H1 (cell line): ENCODE measurements at regions not wholly inside any gene's neighbourhood (a gene's known extent, or its start where the extent isn't known, plus 50 kb on each side); places are given as distances from the start of the nearest gene placed in this dataset.

Experiments
- CTCF ChIA-PET: fragments of 300-600 bp; sonication (Branson Sonifier 250); formaldehyde crosslinking; loops from one replicate; lab custom pipeline; 2021; ENCODE audit not compliant: partially characterized antibody; lab: Charles Lee
- POLR2A ChIA-PET: fragments of 300-600 bp; sonication (Branson Sonifier 250); formaldehyde crosslinking; loops from one replicate; lab custom pipeline; 2021; ENCODE audit warnings: inconsistent platforms; ENCODE audit not compliant: partially characterized antibody; lab: Charles Lee
- DNase-seq, 2 experiments: peaks; one replicate each; pipeline versions ENCODE4 v3.0.0 to v3.0.0-alpha.2; 2010 to 2022; ENCODE audit warnings: low spot score in 2 of 2, low read depth in 1 of 2, mixed read lengths in 1 of 2
- FAIRE-seq: peaks from 2 replicates; lab custom pipeline; 2011; peaks lifted over from hg19 to GRCh38; lab: Jason Lieb, UNC
- H2AFZ ChIP-seq: 2 replicates; pipeline ENCODE4 v1.8.1; 2012; ENCODE audit warnings: low read length, inconsistent platforms
- H2AK5ac ChIP-seq: 2 replicates; pipeline ENCODE4 v1.6.1; 2013; ENCODE audit warnings: low read depth, low read length
- H2BK120ac ChIP-seq: replicated peaks from 2 replicates; pipeline ENCODE3; 2013; ENCODE audit warnings: low read depth, low read length, inconsistent platforms
- H2BK12ac ChIP-seq: 2 replicates; pipeline ENCODE4 v1.6.1; 2013; ENCODE audit warnings: low read depth, low read length
- H2BK15ac ChIP-seq: 2 replicates; pipeline ENCODE4 v1.6.1; 2013; ENCODE audit warnings: low read length
- H2BK20ac ChIP-seq: 2 replicates; pipeline ENCODE4 v1.6.1; 2013; ENCODE audit warnings: low read length
- H2BK5ac ChIP-seq: 2 replicates; pipeline ENCODE4 v1.6.1; 2013; ENCODE audit warnings: low read depth, low read length
- H3K14ac ChIP-seq: 2 replicates; pipeline ENCODE4 v1.6.1; 2013; ENCODE audit warnings: inconsistent platforms; ENCODE audit not compliant: insufficient read length
- H3K18ac ChIP-seq: 2 replicates; pipeline ENCODE4 v1.6.1; 2013; ENCODE audit warnings: low read length; ENCODE audit errors: extremely low read depth
- H3K23ac ChIP-seq: 2 replicates; pipeline ENCODE4 v1.6.1; 2013; ENCODE audit warnings: inconsistent platforms; ENCODE audit not compliant: insufficient read length
- H3K23me2 ChIP-seq: 2 replicates; pipeline ENCODE4 v1.6.1; 2013; ENCODE audit warnings: low read depth, low read length
- H3K27ac ChIP-seq: 2 replicates; pipeline ENCODE4 v1.6.1; 2011; ENCODE audit warnings: low read depth, low read length, inconsistent platforms
- H3K27me3 ChIP-seq, 4 experiments: replicated peaks in 1 of 4; 1 replicate in 1 of 4; 2 replicates in 3 of 4; pipeline versions ENCODE4 v1.6.1 to v1.8.1; 2011 to 2013; ENCODE audit warnings: low read length in 3 of 4, mild to moderate bottlenecking in 3 of 4, inconsistent platforms in 2 of 4, mixed read lengths in 2 of 4, moderate library complexity in 1 of 4; ENCODE audit not compliant: control insufficient read depth in 3 of 4, insufficient read depth in 3 of 4; ENCODE audit errors: extremely low read depth in 1 of 4
- H3K36me3 ChIP-seq, 4 experiments: 2 replicates each; pipeline versions ENCODE4 v1.6.1 to v1.8.1; 2011 to 2013; ENCODE audit warnings: mild to moderate bottlenecking in 4 of 4, low read length in 3 of 4, moderate library complexity in 2 of 4, control low read depth in 1 of 4, inconsistent platforms in 1 of 4; ENCODE audit not compliant: insufficient read depth in 4 of 4, control insufficient read depth in 2 of 4
- H3K4ac ChIP-seq: replicated peaks from 2 replicates; pipeline ENCODE3; 2013; ENCODE audit warnings: low read length, low read depth, mixed read lengths, inconsistent platforms; ENCODE audit not compliant: insufficient read length
- H3K4me1 ChIP-seq, 4 experiments: replicated peaks in 1 of 4; 1 replicate in 1 of 4; 2 replicates in 3 of 4; pipeline versions ENCODE4 v1.6.1 to v1.8.1; 2011 to 2013; ENCODE audit warnings: low read length in 3 of 4, inconsistent platforms in 2 of 4, mixed read lengths in 1 of 4; ENCODE audit not compliant: insufficient read depth in 4 of 4, control insufficient read depth in 3 of 4
- H3K4me2 ChIP-seq, 2 experiments: 2 replicates each; pipeline versions ENCODE4 v1.6.1 to v1.8.1; 2011 to 2013; ENCODE audit warnings: low read depth in 2 of 2, low read length in 2 of 2, control low read depth in 1 of 2, inconsistent platforms in 1 of 2, mild to moderate bottlenecking in 1 of 2; ENCODE audit not compliant: insufficient read depth in 1 of 2
- H3K4me3 ChIP-seq, 4 experiments: fragments of 200-600, 300-600 bp in 1 of 4; sonication (generic), shearing (Covaris generic), sonication (Bioruptor Twin) in 1 of 4; 2 replicates each; pipeline versions ENCODE4 v1.5.1 to v1.8.1; 2011 to 2016; ENCODE audit warnings: low read length in 4 of 4, low read depth in 3 of 4, control low read depth in 2 of 4, inconsistent platforms in 2 of 4, mild to moderate bottlenecking in 2 of 4, mixed read lengths in 1 of 4, moderate library complexity in 1 of 4; ENCODE audit not compliant: insufficient read depth in 2 of 4; ENCODE audit errors: extremely low read depth in 1 of 4
- H3K56ac ChIP-seq: replicated peaks from 2 replicates; pipeline ENCODE3; 2013; ENCODE audit warnings: low read depth, mild to moderate bottlenecking, mixed read lengths, low read length, inconsistent platforms; ENCODE audit not compliant: insufficient read length
- H3K79me1 ChIP-seq: 2 replicates; pipeline ENCODE4 v1.6.1; 2013; ENCODE audit warnings: low read depth, low read length, control low read depth
- H3K79me2 ChIP-seq, 2 experiments: 2 replicates each; pipeline versions ENCODE4 v1.6.1 to v1.8.1; 2012 to 2013; ENCODE audit warnings: low read length in 2 of 2, mild to moderate bottlenecking in 2 of 2, inconsistent platforms in 1 of 2; ENCODE audit not compliant: insufficient read depth in 2 of 2, control insufficient read depth in 1 of 2
- H3K9ac ChIP-seq, 4 experiments: replicated peaks in 1 of 4; 1 replicate in 1 of 4; 2 replicates in 3 of 4; pipeline versions ENCODE4 v1.6.1 to v1.8.1; 2011 to 2013; ENCODE audit warnings: low read depth in 3 of 4, low read length in 3 of 4, control low read depth in 2 of 4, mild to moderate bottlenecking in 2 of 4, moderate library complexity in 2 of 4, inconsistent platforms in 1 of 4; ENCODE audit errors: extremely low read depth in 1 of 4
- H3K9me3 ChIP-seq, 2 experiments: 2 replicates each; pipeline versions ENCODE4 v1.6.1 to v1.8.1; 2012 to 2013; ENCODE audit warnings: mild to moderate bottlenecking in 2 of 2, moderate library complexity in 2 of 2, control low read depth in 1 of 2, inconsistent platforms in 1 of 2, low read depth in 1 of 2, low read length in 1 of 2, mixed read lengths in 1 of 2; ENCODE audit not compliant: insufficient read depth in 2 of 2
- H4K20me1 ChIP-seq, 2 experiments: replicated peaks in 1 of 2; 2 replicates each; pipeline versions ENCODE3 to v1.8.1; 2011 to 2013; ENCODE audit warnings: inconsistent platforms in 2 of 2, low read length in 2 of 2, mild to moderate bottlenecking in 1 of 2; ENCODE audit not compliant: insufficient read depth in 2 of 2, control insufficient read depth in 1 of 2
- H4K5ac ChIP-seq: 2 replicates; pipeline ENCODE4 v1.6.1; 2013; ENCODE audit warnings: low read length, low read depth, mixed read lengths, inconsistent platforms; ENCODE audit not compliant: insufficient read length
- H4K8ac ChIP-seq: 2 replicates; pipeline ENCODE4 v1.8.0; 2013; ENCODE audit warnings: mild to moderate bottlenecking, moderate library complexity, low read length, inconsistent platforms; ENCODE audit not compliant: insufficient read depth; ENCODE audit errors: extremely low read depth
- H4K91ac ChIP-seq: replicated peaks from 2 replicates; pipeline ENCODE3; 2013; ENCODE audit warnings: low read length, mixed read lengths, inconsistent platforms; ENCODE audit not compliant: insufficient read length
- SAP30 ChIP-seq: fragments of 300-600 bp; sonication (generic); IDR thresholded peaks from 2 replicates; pipeline ENCODE4 v1.7.1; 2012; ENCODE audit warnings: low read length, moderate library complexity, mild to moderate bottlenecking, inconsistent platforms; ENCODE audit not compliant: insufficient read depth, insufficient replicate concordance
- SP1 ChIP-seq: IDR thresholded peaks from 2 replicates; pipeline ENCODE4 v1.6.1; 2011; ENCODE audit warnings: low read depth, low read length
- SP2 ChIP-seq: IDR thresholded peaks from 2 replicates; pipeline ENCODE4 v1.6.1; 2012; ENCODE audit warnings: mild to moderate bottlenecking, low read length, inconsistent platforms

DNA sequence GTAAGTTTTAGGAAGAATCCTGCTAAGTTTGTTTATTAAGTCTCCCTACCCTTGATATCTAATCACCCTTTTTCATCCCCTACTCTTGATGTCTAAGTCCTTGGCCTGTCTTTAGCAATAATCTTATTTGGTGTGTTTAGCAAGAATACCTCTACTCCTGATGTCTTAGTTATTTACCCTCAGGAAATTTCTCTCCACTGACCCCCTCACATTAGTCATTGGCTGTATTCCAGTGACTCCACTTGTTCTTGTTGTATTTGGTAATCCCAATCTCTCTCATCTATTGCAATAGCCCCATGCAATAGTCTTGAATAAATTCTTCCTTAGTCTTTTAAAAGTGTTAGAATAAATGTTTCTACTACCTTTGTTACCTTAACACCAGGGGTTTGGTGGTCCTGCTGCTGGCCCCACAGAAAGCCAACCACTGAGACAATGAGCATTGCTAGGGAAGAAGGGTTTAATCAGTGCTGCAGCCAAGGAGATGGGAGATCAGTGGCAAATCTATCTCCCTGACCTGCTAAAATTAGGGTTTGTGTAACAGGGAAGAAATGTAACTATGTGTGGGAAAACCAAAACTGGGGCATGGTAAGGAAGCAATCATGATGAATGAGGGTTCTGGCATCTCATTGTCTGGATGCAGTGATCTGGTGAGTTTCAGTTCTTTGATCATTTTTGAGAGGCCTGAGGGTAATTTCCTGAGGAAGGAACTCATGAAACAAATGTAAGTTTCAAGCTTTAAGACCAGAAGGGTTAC lies 236.4 kb upstream of the DAB2 start:
- H3K18ac ChIP-seq, result no peak overlapping the region
- no peak overlapping the region for H3K9ac ChIP-seq
- no peaks in the 10 kb centered on the region for H3K79me2 ChIP-seq
- H2AK5ac ChIP-seq, result no peak overlapping the region
- no peak overlapping the region for H3K4ac ChIP-seq
- H3K9me3 ChIP-seq, result peaks cover 0 to 9% of the 10 kb centered on the region in 2 experiments; a peak in 1 of 4 replicates
- no peak overlapping the region for H2BK5ac ChIP-seq
- H2BK12ac ChIP-seq, result no peak overlapping the region
- no peak overlapping the region for H2AFZ ChIP-seq
- no peak overlapping the region for H3K4me3 ChIP-seq
- H3K27ac ChIP-seq, result no peak overlapping the region
- FAIRE-seq, result peak; percentile 48
- H2BK120ac ChIP-seq, result no peak overlapping the region
- H4K91ac ChIP-seq, result no peak overlapping the region
- H3K4me2 ChIP-seq, result 0 out of 4 replicates have a peak overlapping the region, but pooled peaks of 1 of the 2 experiments have one; percentile 24
- ChIA-PET CTCF (no interaction called here), POLR2A (no interaction called here)
- peaks cover 0 to 3% (median 1%) of the 10 kb centered on the region in 4 experiments; a peak in 2 of 7 replicates for H3K4me1 ChIP-seq
- H2BK15ac ChIP-seq, result no peak overlapping the region
- H3K36me3 ChIP-seq, result no peaks in the 10 kb centered on the region
- H3K79me1 ChIP-seq, result no peaks in the 10 kb centered on the region
- no peak overlapping the region for H4K8ac ChIP-seq
- H2BK20ac ChIP-seq, result no peak overlapping the region
- H4K5ac ChIP-seq, result no peak overlapping the region
- H3K23me2 ChIP-seq, result no peaks in the 10 kb centered on the region
- H3K56ac ChIP-seq, result no peak overlapping the region
- H3K23ac ChIP-seq, result no peak overlapping the region
- H3K14ac ChIP-seq, result no peak overlapping the region
- no peaks in the 10 kb centered on the region for H4K20me1 ChIP-seq
- H3K27me3 ChIP-seq, result peaks cover 0 to 2% (median 0%) of the 10 kb centered on the region in 4 experiments; a peak in 3 of 7 replicates
- no peak for DNase-seq
- TF ChIP-seq SP2 (no peak), SP1 (no peak), SAP30 (no peak)
